ENCODE measurements at regions not wholly inside any gene's neighbourhood (a gene's known extent, or its start where the extent isn't known, plus 50 kb on each side); places are given as distances from the start of the nearest gene placed in this dataset.

DNA sequence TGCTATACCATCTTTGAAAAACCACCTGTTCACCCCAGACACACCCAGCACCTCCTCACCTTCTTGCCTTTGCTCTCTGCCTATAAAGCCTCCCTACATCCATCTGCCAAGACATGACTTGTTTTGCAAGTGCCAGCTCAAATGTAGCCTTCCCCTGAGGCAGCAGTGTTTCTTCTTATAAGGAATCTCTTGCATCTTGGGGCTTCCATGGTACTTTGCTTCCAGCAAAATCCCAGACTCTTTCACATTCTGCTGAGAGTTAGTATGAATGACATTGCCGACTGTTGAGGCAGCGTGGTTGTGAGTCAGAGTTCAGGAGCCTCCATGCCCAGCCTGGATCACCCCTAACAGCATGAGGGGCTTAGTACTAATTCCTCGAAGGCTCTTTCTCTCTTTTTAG is 217.4 kb upstream of the RUNX1 start:
- H3K27ac ChIP-seq, result no peak overlapping the region
- H3K4me3 ChIP-seq, result no peak overlapping the region
- TF ChIP-seq CTCF (IDR thresholded peaks at IDR 0.05), result no peak
- DNase-seq (ENCODE audit: low spot score), result no peak

- TF ChIP-seq CTCF (IDR thresholded peaks at IDR 0.05), result no peak
- DNase-seq (ENCODE audit: low spot score), result no peak
- Histone ChIP-seq H3K27ac (no peak overlapping the region), H3K4me3 (no peak overlapping the region)
Observed at GRCh38 chr21:35265170-35265877, 216.2 kb upstream of the RUNX1 start.

DNA sequence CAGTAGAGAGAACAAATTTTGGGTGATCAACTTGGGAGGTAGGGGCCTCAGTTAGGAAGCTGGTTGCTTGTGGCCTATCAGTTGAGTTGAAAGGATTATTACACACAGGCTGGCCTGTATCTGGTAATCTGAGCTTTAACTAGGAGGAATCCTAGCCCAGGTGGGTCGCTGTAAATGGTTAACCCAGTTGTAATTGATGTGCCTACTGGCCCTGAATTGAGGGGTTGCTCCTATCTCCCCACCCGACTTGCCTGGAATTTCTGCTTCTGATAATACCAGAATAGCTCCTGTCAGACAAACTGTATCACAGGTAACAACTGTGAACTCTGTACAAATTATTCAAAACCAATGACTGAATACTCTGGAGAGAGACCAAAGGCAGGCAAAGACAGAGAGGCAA is 210.4 kb upstream of the RUNX1 start:
- DNase-seq (ENCODE audit: low spot score), result no peak
- Histone ChIP-seq H3K4me3 (no peak overlapping the region), H3K27ac (no peak overlapping the region)
- TF ChIP-seq CTCF (IDR thresholded peaks at IDR 0.05), result no peak

- no peak for TF ChIP-seq CTCF (IDR thresholded peaks at IDR 0.05)
- no peak for DNase-seq (ENCODE audit: low spot score)
- no peak overlapping the region for H3K27ac ChIP-seq
- H3K4me3 ChIP-seq, result no peak overlapping the region
Observed at GRCh38 chr21:35258521-35258920, 209.4 kb upstream of the RUNX1 start.

DNA sequence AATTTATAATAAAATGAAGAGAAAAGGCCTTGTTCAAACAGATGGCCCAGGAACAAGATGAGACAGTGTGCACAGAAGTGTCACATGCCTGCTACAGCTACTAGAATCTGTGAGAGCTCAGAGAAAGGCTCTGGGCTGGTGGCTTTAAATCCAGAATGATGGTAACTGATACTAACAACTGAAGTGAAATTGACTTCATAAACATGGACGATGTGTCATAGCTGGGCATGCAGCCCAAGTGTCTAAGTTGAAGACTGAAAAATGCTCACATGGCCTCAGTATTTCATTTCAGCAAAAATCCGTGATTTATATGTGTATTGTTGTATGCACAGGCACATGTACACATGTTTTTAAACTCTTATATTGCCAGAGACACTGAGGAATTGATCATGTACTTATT is 208.3 kb upstream of the RUNX1 start:
- Histone ChIP-seq H3K27ac (peak overlapping the region; percentile 44 to 66), H3K4me3 (no peak overlapping the region)
- no peak for TF ChIP-seq CTCF (IDR thresholded peaks at IDR 0.05)
- DNase-seq (ENCODE audit: low spot score), result no peak

DNA sequence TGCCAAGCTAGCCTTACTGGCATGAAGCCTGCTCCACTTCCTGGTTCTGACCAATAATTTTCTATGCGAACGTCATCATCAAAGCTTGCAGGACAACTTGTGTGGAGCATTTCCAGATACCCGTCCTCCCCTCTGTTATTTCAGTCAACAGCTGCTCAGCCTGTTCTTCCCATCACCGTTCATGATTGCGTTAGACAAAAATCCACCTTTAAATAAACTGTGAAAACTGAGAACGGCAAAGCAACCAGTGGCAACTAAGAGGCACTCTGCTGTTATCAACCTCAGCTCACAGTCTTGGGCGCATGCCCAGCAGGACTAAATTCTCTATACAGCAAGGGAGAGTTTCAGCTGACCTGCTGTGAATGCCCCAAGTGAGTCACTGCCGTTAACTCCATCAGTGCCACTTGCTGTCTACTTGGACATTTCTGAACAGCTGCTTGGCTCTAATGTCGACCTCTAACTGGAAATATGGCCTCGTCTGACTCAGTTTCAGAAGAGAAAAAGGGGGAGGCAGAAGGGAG is 207.4 kb upstream of the RUNX1 start:
- TF ChIP-seq CTCF (IDR thresholded peaks at IDR 0.05), result no peak
- peak; percentile 82 for DNase-seq (ENCODE audit: low spot score)

DNA sequence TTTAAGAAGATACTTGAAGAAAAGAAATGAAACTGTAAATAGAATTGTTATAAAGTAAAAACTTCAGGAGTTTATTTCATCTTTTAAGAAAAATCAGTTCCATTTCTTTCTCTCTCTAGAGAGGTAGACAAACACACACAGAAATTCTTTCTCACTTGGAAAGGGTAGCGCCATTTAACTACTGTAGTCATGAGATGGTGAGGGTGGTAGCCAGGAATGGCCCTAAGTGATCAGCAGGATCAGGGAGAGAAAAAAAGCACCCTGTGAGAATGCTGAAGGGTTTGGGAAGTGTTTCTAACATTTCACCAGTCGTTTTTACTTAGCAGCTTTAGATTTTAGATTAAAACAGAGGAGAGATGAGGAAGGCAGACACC is 205.7 kb upstream of the RUNX1 start:
- TF ChIP-seq CTCF (IDR thresholded peaks at IDR 0.05), result no peak
- no peak overlapping the region for H3K4me3 ChIP-seq
- no peak overlapping the region for H3K27ac ChIP-seq
- no peak for DNase-seq (ENCODE audit: low spot score)

More for the DNA sequence above, 207.4 kb upstream of the RUNX1 start:
- H3K27ac ChIP-seq, result peak overlapping the region; percentile 24 to 66
- H3K4me3 ChIP-seq, result peak overlapping the region; percentile 50
